Sigmoid colon (tissue), 6 donors: ENCODE measurements at regions not wholly inside any gene's neighbourhood (a gene's known extent, or its start where the extent isn't known, plus 50 kb on each side); places are given as distances from the start of the nearest gene placed in this dataset.

ENCODE experiments used
- DNase-seq: peaks from one replicate; pipeline ENCODE4 v3.0.0-alpha.2; 2019
- H3K27ac ChIP-seq, 4 donors: fragments of 200-600 bp; sonication (generic); one replicate each; pipeline ENCODE4 v1.5.1; 2016 to 2019; ENCODE audit warnings: mild to moderate bottlenecking in 1 of 4
- H3K27me3 ChIP-seq, 3 donors: fragments of 200-600 bp; sonication (generic); one replicate each; pipeline ENCODE4 v1.5.1; 2019; ENCODE audit warnings: mild to moderate bottlenecking in 1 of 3
- H3K36me3 ChIP-seq, 4 donors: fragments of 200-600 bp; sonication (generic); one replicate each; pipeline ENCODE4 v1.5.1; 2016 to 2019
- H3K4me1 ChIP-seq, 4 donors: fragments of 200-600 bp; sonication (generic); one replicate each; pipeline ENCODE4 v1.5.1; 2017 to 2019
- H3K4me3 ChIP-seq, 4 donors: fragments of 200-600 bp; sonication (generic); one replicate each; pipeline ENCODE4 v1.5.1; 2017 to 2019; ENCODE audit warnings: mild to moderate bottlenecking in 2 of 4, moderate library complexity in 1 of 4
- H3K9me3 ChIP-seq, 4 donors: fragments of 200-600 bp in 3 of 4; sonication (generic) in 3 of 4; one replicate each; pipeline versions ENCODE4 v1.5.1 to v1.6.1; 2013 to 2019
- EP300 ChIP-seq, 4 donors: sonication (generic); formaldehyde crosslinking; IDR thresholded peaks; one replicate each; pipeline ENCODE4 v1.6.1; 2017; ENCODE audit warnings: antibody characterized with exemption in 4 of 4
- POLR2A ChIP-seq, 2 donors: fragments of 450-650 bp; IDR thresholded peaks; one replicate each; pipeline ENCODE4 v1.6.1; 2016; ENCODE audit warnings: antibody characterized with exemption in 2 of 2, mild to moderate bottlenecking in 2 of 2, moderate library complexity in 2 of 2
- POLR2AphosphoS5 ChIP-seq, 4 donors: sonication (generic); formaldehyde crosslinking; IDR thresholded peaks; one replicate each; pipeline ENCODE4 v1.6.1; 2017; ENCODE audit warnings: antibody characterized with exemption in 4 of 4
- WGBS, 2 donors: extraction: QIAGEN DNeasy Blood & Tissue Kit; methylation state at CpG; one replicate each; pipeline ENCODE4 v1.1.7; 2013; 5-methylcytosine and 5-hydroxymethylcytosine counted together
- intact Hi-C: fragments of 100-400 bp; cut with DNase I; formaldehyde crosslinking; loops from one replicate; pipeline ENCODE4 v1.15.1; 2023
- TF ChIP-seq, protein P1 (sequence below), 4 experiments: fragments of 450-650 bp in 3 of 4; fragments of 200-600 bp in 1 of 4; IDR thresholded peaks; one replicate each; pipeline ENCODE4 v1.5.1; 2016 to 2019; ENCODE audit warnings: antibody characterized with exemption in 4 of 4, mild to moderate bottlenecking in 3 of 4, moderate library complexity in 2 of 4
- donor health status: healthy with polysubstance abuse.
- donor health status: healthy.

DNA sequence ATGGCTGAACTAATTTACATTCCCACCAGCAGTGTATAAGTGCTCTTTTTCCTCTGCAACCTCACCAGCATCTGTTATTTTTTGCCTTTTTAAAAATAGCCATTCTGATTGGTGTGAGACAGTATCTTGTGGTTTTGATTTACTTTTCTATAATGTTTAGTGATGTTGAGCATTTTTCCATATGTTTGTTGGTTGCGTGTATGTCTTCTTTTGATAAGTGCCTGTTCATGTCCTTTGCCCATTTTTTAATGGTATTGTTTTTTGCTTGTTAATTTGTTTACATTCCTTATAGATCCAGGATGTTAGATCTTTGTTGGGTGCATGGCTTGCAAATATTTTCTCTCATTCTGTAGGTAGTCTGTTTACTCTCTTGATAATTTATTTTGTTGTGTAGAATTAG, 169.9 kb downstream of the PRL start:
- no peaks in the 10 kb centered on the region for H3K4me1 ChIP-seq
- H3K9me3 ChIP-seq, result no peaks in the 10 kb centered on the region
- H3K4me3 ChIP-seq, result no peak overlapping the region
- DNase-seq, result no peak
- WGBS, 2 donors, result 93 to 94% methylated on average over 1 of the region's 1 CpG
- H3K27me3 ChIP-seq, result no peaks in the 10 kb centered on the region
- H3K36me3 ChIP-seq, result no peaks in the 10 kb centered on the region
- intact Hi-C loops, result no loop called here
- TF ChIP-seq, protein P1, sequence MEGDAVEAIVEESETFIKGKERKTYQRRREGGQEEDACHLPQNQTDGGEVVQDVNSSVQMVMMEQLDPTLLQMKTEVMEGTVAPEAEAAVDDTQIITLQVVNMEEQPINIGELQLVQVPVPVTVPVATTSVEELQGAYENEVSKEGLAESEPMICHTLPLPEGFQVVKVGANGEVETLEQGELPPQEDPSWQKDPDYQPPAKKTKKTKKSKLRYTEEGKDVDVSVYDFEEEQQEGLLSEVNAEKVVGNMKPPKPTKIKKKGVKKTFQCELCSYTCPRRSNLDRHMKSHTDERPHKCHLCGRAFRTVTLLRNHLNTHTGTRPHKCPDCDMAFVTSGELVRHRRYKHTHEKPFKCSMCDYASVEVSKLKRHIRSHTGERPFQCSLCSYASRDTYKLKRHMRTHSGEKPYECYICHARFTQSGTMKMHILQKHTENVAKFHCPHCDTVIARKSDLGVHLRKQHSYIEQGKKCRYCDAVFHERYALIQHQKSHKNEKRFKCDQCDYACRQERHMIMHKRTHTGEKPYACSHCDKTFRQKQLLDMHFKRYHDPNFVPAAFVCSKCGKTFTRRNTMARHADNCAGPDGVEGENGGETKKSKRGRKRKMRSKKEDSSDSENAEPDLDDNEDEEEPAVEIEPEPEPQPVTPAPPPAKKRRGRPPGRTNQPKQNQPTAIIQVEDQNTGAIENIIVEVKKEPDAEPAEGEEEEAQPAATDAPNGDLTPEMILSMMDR (IDR thresholded peaks at IDR 0.05), result no peak
- TF ChIP-seq POLR2A (IDR thresholded peaks at IDR 0.05), result no peak
- TF ChIP-seq POLR2AphosphoS5 (IDR thresholded peaks at IDR 0.05), result no peak
- no peak for TF ChIP-seq EP300 (IDR thresholded peaks at IDR 0.05)
- H3K27ac ChIP-seq, result no peak overlapping the region

DNA sequence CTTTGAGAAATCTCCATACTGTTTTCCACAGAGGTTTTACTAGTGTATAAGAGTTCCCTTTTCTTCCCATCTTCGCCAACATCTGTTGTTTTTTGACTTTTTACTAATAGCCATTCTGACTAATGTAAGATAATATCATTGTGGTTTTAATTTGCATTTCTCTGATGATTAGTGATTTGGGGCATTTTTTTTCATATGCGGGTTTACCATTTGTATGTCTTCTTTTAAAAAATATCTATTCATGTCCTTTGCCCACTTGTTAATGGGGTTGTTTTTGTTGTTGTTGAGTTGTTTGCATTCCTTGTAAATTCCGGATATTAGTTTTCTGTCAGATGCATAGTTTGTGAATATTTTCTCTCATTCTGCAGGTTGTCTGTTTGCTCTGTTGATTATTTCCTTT, 167.1 kb downstream of the PRL start:
- Histone ChIP-seq H3K36me3 (no peaks in the 10 kb centered on the region), H3K4me3 (no peak overlapping the region), H3K27ac (no peak overlapping the region), H3K9me3 (no peaks in the 10 kb centered on the region), H3K27me3 (no peaks in the 10 kb centered on the region), H3K4me1 (peaks cover 0 to 11% (median 8%) of the 10 kb centered on the region in 4 donors)
- 95 to 96% methylated on average over 3 of the region's 3 CpGs for WGBS, 2 donors
- intact Hi-C loops, result no loop called here
- DNase-seq, result no peak
- TF ChIP-seq EP300 (IDR thresholded peaks at IDR 0.05), result no peak
- no peak for TF ChIP-seq POLR2A (IDR thresholded peaks at IDR 0.05)
- no peak for TF ChIP-seq POLR2AphosphoS5 (IDR thresholded peaks at IDR 0.05)
- TF ChIP-seq, protein P1 (IDR thresholded peaks at IDR 0.05), result no peak

DNA sequence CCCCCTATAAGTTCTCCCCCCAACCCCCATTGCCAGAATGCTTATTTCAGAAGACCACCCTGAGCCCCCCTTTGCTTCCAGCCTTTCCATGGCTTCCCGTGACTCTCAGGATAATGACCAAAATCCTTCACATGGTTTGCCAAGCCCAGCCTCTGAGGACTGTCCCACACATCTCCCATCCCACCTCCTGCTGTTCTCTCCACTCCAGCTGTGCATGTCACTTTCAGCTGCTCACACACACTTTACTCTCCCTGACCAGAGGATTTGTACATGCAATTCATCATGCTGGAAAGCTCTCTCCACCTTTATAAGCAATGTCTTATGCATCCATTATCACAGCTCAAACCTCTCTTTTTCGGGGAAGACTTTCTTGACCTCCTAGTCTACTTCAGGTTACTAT, 164.2 kb downstream of the PRL start:
- WGBS, 2 donors, result 86 to 88% methylated on average over 2 of the region's 2 CpGs
- no peaks in the 10 kb centered on the region for H3K9me3 ChIP-seq
- H3K4me3 ChIP-seq, result no peak overlapping the region
- peaks cover 0 to 11% (median 8%) of the 10 kb centered on the region in 4 donors for H3K4me1 ChIP-seq
- no peak overlapping the region for H3K27ac ChIP-seq
- intact Hi-C loops, result no loop called here
- no peak for DNase-seq
- no peaks in the 10 kb centered on the region for H3K27me3 ChIP-seq
- H3K36me3 ChIP-seq, result no peaks in the 10 kb centered on the region
- TF ChIP-seq, protein P1 (IDR thresholded peaks at IDR 0.05), result no peak
- TF ChIP-seq POLR2AphosphoS5 (IDR thresholded peaks at IDR 0.05) (no peak), EP300 (IDR thresholded peaks at IDR 0.05) (no peak), POLR2A (IDR thresholded peaks at IDR 0.05) (no peak)

DNA sequence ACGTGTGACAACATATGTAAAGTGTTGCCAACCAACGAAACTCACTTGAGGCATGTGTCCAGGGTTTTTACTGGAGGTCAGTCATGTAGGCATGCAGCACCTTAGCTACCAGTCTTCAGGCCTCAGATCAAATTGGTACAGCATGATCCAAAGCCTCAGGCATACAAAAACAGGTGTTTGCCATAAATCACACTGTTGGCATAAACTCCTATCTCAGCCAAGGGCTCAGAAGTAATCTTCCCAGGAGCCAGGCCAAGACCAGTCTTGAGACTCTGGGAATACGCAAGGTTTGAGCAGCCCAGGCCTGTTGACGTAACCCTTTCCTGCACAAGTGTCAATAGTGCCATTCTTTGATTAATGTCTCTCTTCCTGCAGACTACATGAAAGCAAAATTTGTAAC, 163.5 kb downstream of the PRL start:
- Histone ChIP-seq H3K27me3 (no peaks in the 10 kb centered on the region), H3K9me3 (no peaks in the 10 kb centered on the region), H3K4me1 (peaks cover 0 to 11% (median 8%) of the 10 kb centered on the region in 4 donors), H3K4me3 (no peak overlapping the region), H3K36me3 (no peaks in the 10 kb centered on the region), H3K27ac (no peak overlapping the region)
- DNase-seq, result no peak
- intact Hi-C loops, result no loop called here
- 82 to 88% methylated on average over 4 of the region's 4 CpGs for WGBS, 2 donors
- TF ChIP-seq, protein P1 (IDR thresholded peaks at IDR 0.05), result no peak
- TF ChIP-seq POLR2AphosphoS5 (IDR thresholded peaks at IDR 0.05) (peak in 2 of 4 donors; percentile 16 to 18), EP300 (IDR thresholded peaks at IDR 0.05) (no peak)

DNA sequence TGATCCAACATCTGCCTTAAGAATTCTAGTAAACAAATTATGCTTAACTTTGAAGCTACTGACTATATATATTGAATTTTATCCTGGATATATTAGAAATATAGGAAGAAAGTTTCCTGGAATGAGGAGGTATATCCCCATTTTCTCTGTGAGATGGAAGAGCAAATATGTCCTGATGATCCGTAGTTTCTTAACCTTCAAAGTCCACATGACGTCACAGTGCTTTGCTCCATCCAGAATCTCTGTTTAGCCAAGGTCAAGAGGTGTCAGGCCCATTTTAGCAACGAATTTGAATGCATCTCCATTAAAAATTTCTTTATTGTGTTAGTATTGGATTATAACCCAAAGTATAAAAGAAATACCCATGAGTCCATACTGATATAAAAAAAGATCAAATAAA, 162.5 kb downstream of the PRL start:
- intact Hi-C loops, result no loop called here
- H3K36me3 ChIP-seq, result no peaks in the 10 kb centered on the region
- no peaks in the 10 kb centered on the region for H3K27me3 ChIP-seq
- no peak overlapping the region for H3K27ac ChIP-seq
- H3K4me1 ChIP-seq, result peaks cover 0 to 11% (median 8%) of the 10 kb centered on the region in 4 donors
- 64 to 82% methylated on average over 3 of the region's 3 CpGs for WGBS, 2 donors
- no peak overlapping the region for H3K4me3 ChIP-seq
- DNase-seq, result no peak
- no peaks in the 10 kb centered on the region for H3K9me3 ChIP-seq
- TF ChIP-seq EP300 (IDR thresholded peaks at IDR 0.05) (no peak), POLR2AphosphoS5 (IDR thresholded peaks at IDR 0.05) (no peak), POLR2A (IDR thresholded peaks at IDR 0.05) (no peak)
- TF ChIP-seq, protein P1 (IDR thresholded peaks at IDR 0.05), result no peak
